Stimulated activated CD4-positive, alpha-beta T cell treated with anti-CD3 and anti-CD28 coated beads, Interleukin-12 subunit alpha, Interleukin-12 subunit beta, amount 100 ng/mL, for 24 hours (primary cell): ENCODE measurements at regions not wholly inside any gene's neighbourhood (a gene's known extent, or its start where the extent isn't known, plus 50 kb on each side); places are given as distances from the start of the nearest gene placed in this dataset.
"Not testable (repeated sequence)": the region's sequence is repeated elsewhere in the genome, so short reads cannot be mapped to it uniquely, and the experiment has no call there.

ENCODE experiments used
- DNase-seq, 2 experiments: peaks; one replicate each; pipeline ENCODE4 v3.0.0-alpha.2; 2020; ENCODE audit warnings: low read depth in 2 of 2

GRCh38 chr16:35749253-35750141 is 2290.1 kb downstream of the TP53TG3F start:
- DNase-seq = no peak

GRCh38 chr16:35750157-35750689 is 2290.8 kb downstream of the TP53TG3F start:
- DNase-seq = no peak

GRCh38 chr16:35750701-35751104 is 2291.3 kb downstream of the TP53TG3F start:
- DNase-seq = no peak

- DNase-seq = no peak
Measured at GRCh38 chr16:35751191-35751941, 2292.0 kb downstream of the TP53TG3F start.

GRCh38 chr16:35752012-35752772 is 2292.8 kb downstream of the TP53TG3F start:
- no peak for DNase-seq

- no peak for DNase-seq
Measured at GRCh38 chr16:35752773-35753558, 2293.6 kb downstream of the TP53TG3F start.

GRCh38 chr16:35753559-35754390 is 2294.4 kb downstream of the TP53TG3F start:
- DNase-seq = no peak

- no peak for DNase-seq
Measured at GRCh38 chr16:35754391-35755369, 2295.3 kb downstream of the TP53TG3F start.

GRCh38 chr16:35788381-35788780 is 2329.0 kb downstream of the TP53TG3F start:
- no peak for DNase-seq

GRCh38 chr16:35792516-35793285 is 2333.3 kb downstream of the TP53TG3F start:
- DNase-seq = no peak

- no peak for DNase-seq
Measured at GRCh38 chr16:35793601-35794000, 2334.2 kb downstream of the TP53TG3F start.

GRCh38 chr16:35794896-35795295 is 2335.5 kb downstream of the TP53TG3F start:
- DNase-seq = no peak

GRCh38 chr16:35795361-35796029 is 2336.1 kb downstream of the TP53TG3F start:
- no peak for DNase-seq

- DNase-seq = no peak
Measured at GRCh38 chr16:35797811-35798210, 2338.4 kb downstream of the TP53TG3F start.

- no peak for DNase-seq
Measured at GRCh38 chr16:35798885-35799426, 2339.5 kb downstream of the TP53TG3F start.

- DNase-seq = not testable (repeated sequence)
Measured at GRCh38 chr16:35804465-35804864, 2345.1 kb downstream of the TP53TG3F start.

- DNase-seq = no peak
Measured at GRCh38 chr16:35823342-35823741, 2363.9 kb downstream of the TP53TG3F start.
